ENCODE measurements at regions not wholly inside any gene's neighbourhood (a gene's known extent, or its start where the extent isn't known, plus 50 kb on each side); places are given as distances from the start of the nearest gene placed in this dataset.
A peak's percentile ranks its signal among the peaks of the same experiment; 100 is the strongest.

DNA sequence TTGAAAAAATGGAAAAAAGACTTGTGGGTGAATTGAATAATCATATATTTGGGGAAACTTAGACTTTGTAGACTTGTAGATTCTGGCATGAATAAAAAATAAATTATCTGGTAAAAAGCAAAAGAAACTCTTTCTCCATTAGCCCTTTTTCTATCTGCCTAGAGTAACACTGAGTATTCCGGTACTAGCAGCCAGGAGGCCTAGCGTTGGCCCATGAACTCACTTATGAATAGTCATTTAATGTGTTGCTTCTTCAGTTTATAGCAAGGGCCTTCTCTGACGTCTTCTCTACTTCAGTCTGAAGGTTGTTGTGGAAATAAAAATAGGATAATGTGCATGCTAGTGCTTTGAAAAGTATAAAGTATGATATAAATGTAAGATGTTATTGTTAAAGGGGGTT, 851.2 kb upstream of the NR2F2 start:
- Histone ChIP-seq H3K23ac (ENCODE audit: low read length) (no peak overlapping the region), H3K79me1 (ENCODE audit: low read length) (no peaks in the 10 kb centered on the region), H3K27ac (ENCODE audit: low read depth, low read length) (no peak overlapping the region), H3K36me3 (ENCODE audit: control insufficient read depth, insufficient read depth, low read length) (no peaks in the 10 kb centered on the region), H4K5ac (ENCODE audit: low read length) (no peak overlapping the region), H3K9ac (ENCODE audit: low read length) (no peak overlapping the region), H3K27me3 (ENCODE audit: insufficient read depth, low read length, poor library complexity) (no peaks in the 10 kb centered on the region), H3K4me3 (ENCODE audit: low read length) (no peak overlapping the region), H3K4me2 (ENCODE audit: low read length) (no peak overlapping the region), H2BK120ac (ENCODE audit: low read depth, low read length) (no peak overlapping the region), H2BK5ac (ENCODE audit: low read length) (no peak overlapping the region), H3K4me1 (ENCODE audit: control insufficient read depth, low read depth, low read length) (no peaks in the 10 kb centered on the region), H3K56ac (ENCODE audit: low read length) (no peak overlapping the region), H3K79me2 (ENCODE audit: control insufficient read depth, insufficient read depth, low read length) (no peaks in the 10 kb centered on the region), H3K4ac (ENCODE audit: low read depth, low read length) (no peak overlapping the region), H3K18ac (ENCODE audit: low read length) (no peak overlapping the region), H2AK5ac (ENCODE audit: low read length) (no peak overlapping the region), H2BK15ac (replicated peaks; ENCODE audit: low read depth) (no peak overlapping the region), H4K8ac (ENCODE audit: low read depth, low read length) (no peak overlapping the region)
- no CpG with 5 or more reads among the region's 3 CpGs for WGBS (ENCODE audit: extremely low coverage, insufficient coverage, low lambda C conversion rate)
- DNase-seq: no peak

DNA sequence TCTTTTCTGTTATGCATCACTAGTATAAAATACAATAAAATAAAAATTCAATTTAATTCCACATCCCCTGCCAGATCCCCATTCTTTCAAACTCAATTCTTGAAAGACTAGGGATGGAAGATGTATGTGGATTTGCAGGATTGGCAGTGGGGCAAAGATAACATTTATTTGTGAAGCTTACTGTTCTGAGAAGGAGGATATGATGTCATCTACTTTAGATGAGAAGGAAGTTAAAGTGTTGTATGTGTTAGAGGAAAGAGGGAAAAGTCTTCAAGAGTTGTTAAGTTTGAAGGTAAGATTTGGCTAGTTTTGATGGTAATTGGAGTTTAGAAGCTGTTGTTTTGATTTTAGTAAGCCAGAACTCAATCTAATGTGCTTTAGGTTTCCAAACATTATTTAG, 845.1 kb upstream of the NR2F2 start:
- Histone ChIP-seq H2AK5ac (ENCODE audit: low read length) (no peak overlapping the region), H3K27me3 (ENCODE audit: insufficient read depth, low read length, poor library complexity) (no peaks in the 10 kb centered on the region), H3K23ac (ENCODE audit: low read length) (no peak overlapping the region), H3K18ac (ENCODE audit: low read length) (no peak overlapping the region), H4K8ac (ENCODE audit: low read depth, low read length) (no peak overlapping the region), H3K9ac (ENCODE audit: low read length) (no peak overlapping the region), H3K36me3 (ENCODE audit: control insufficient read depth, insufficient read depth, low read length) (no peaks in the 10 kb centered on the region), H3K79me1 (ENCODE audit: low read length) (no peaks in the 10 kb centered on the region), H2BK5ac (ENCODE audit: low read length) (no peak overlapping the region), H3K4me1 (ENCODE audit: control insufficient read depth, low read depth, low read length) (no peaks in the 10 kb centered on the region), H2BK120ac (ENCODE audit: low read depth, low read length) (no peak overlapping the region), H3K79me2 (ENCODE audit: control insufficient read depth, insufficient read depth, low read length) (no peaks in the 10 kb centered on the region), H3K4me2 (ENCODE audit: low read length) (no peak overlapping the region), H2BK15ac (replicated peaks; ENCODE audit: low read depth) (no peak overlapping the region), H3K56ac (ENCODE audit: low read length) (no peak overlapping the region), H3K4me3 (ENCODE audit: low read length) (no peak overlapping the region), H3K4ac (ENCODE audit: low read depth, low read length) (no peak overlapping the region), H4K5ac (ENCODE audit: low read length) (no peak overlapping the region), H3K27ac (ENCODE audit: low read depth, low read length) (no peak overlapping the region)
- no peak for DNase-seq

GRCh38 chr15:95486224-95486623, 844.3 kb upstream of the NR2F2 start:
- Histone ChIP-seq H3K4ac (ENCODE audit: low read depth, low read length) (no peak overlapping the region), H2BK15ac (replicated peaks; ENCODE audit: low read depth) (no peak overlapping the region), H4K8ac (ENCODE audit: low read depth, low read length) (no peak overlapping the region), H3K56ac (ENCODE audit: low read length) (no peak overlapping the region), H2BK120ac (ENCODE audit: low read depth, low read length) (no peak overlapping the region), H3K9ac (ENCODE audit: low read length) (no peak overlapping the region), H4K5ac (ENCODE audit: low read length) (no peak overlapping the region), H3K36me3 (ENCODE audit: control insufficient read depth, insufficient read depth, low read length) (no peaks in the 10 kb centered on the region), H3K79me1 (ENCODE audit: low read length) (no peaks in the 10 kb centered on the region), H3K18ac (ENCODE audit: low read length) (no peak overlapping the region), H3K4me1 (ENCODE audit: control insufficient read depth, low read depth, low read length) (no peaks in the 10 kb centered on the region), H2AK5ac (ENCODE audit: low read length) (no peak overlapping the region), H3K23ac (ENCODE audit: low read length) (no peak overlapping the region), H2BK5ac (ENCODE audit: low read length) (no peak overlapping the region), H3K27ac (ENCODE audit: low read depth, low read length) (no peak overlapping the region), H3K79me2 (ENCODE audit: control insufficient read depth, insufficient read depth, low read length) (no peaks in the 10 kb centered on the region), H3K4me2 (ENCODE audit: low read length) (no peak overlapping the region), H3K27me3 (ENCODE audit: insufficient read depth, low read length, poor library complexity) (no peaks in the 10 kb centered on the region), H3K4me3 (ENCODE audit: low read length) (no peak overlapping the region)
- WGBS (ENCODE audit: extremely low coverage, insufficient coverage, low lambda C conversion rate): no CpG with 5 or more reads among the region's 5 CpGs
- DNase-seq: no peak

DNA sequence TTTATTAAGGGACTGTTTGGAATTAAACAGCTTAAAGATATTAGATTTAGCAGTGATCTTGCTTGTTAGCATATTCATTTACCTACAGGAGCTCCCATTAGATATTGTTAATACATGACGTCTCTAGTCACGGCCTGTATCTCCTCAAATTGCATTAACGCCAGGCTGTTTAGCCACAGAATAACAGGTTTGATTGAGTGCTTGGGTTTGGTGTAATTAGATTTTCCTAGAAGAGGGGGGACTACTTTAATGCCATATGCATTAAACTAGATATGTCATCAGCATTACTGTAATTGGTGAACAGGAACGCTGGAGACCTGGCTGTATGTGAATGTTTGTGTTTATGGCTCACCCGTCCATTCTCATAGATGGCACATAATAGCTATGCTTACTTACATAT, 841.4 kb upstream of the NR2F2 start:
- Histone ChIP-seq H3K4me2 (ENCODE audit: low read length) (no peak overlapping the region), H3K4ac (ENCODE audit: low read depth, low read length) (no peak overlapping the region), H3K23ac (ENCODE audit: low read length) (no peak overlapping the region), H3K4me1 (ENCODE audit: control insufficient read depth, low read depth, low read length) (no peaks in the 10 kb centered on the region), H2BK15ac (replicated peaks; ENCODE audit: low read depth) (no peak overlapping the region), H2AK5ac (ENCODE audit: low read length) (no peak overlapping the region), H3K36me3 (ENCODE audit: control insufficient read depth, insufficient read depth, low read length) (no peaks in the 10 kb centered on the region), H4K5ac (ENCODE audit: low read length) (no peak overlapping the region), H3K4me3 (ENCODE audit: low read length) (no peak overlapping the region), H3K27ac (ENCODE audit: low read depth, low read length) (no peak overlapping the region), H4K8ac (ENCODE audit: low read depth, low read length) (no peak overlapping the region), H2BK5ac (ENCODE audit: low read length) (no peak overlapping the region), H3K18ac (ENCODE audit: low read length) (no peak overlapping the region), H3K79me2 (ENCODE audit: control insufficient read depth, insufficient read depth, low read length) (no peaks in the 10 kb centered on the region), H2BK120ac (ENCODE audit: low read depth, low read length) (no peak overlapping the region), H3K9ac (ENCODE audit: low read length) (no peak overlapping the region), H3K27me3 (ENCODE audit: insufficient read depth, low read length, poor library complexity) (no peaks in the 10 kb centered on the region), H3K79me1 (ENCODE audit: low read length) (no peaks in the 10 kb centered on the region), H3K56ac (ENCODE audit: low read length) (no peak overlapping the region)
- no CpG with 5 or more reads among the region's 5 CpGs for WGBS (ENCODE audit: extremely low coverage, insufficient coverage, low lambda C conversion rate)
- DNase-seq: no peak

DNA sequence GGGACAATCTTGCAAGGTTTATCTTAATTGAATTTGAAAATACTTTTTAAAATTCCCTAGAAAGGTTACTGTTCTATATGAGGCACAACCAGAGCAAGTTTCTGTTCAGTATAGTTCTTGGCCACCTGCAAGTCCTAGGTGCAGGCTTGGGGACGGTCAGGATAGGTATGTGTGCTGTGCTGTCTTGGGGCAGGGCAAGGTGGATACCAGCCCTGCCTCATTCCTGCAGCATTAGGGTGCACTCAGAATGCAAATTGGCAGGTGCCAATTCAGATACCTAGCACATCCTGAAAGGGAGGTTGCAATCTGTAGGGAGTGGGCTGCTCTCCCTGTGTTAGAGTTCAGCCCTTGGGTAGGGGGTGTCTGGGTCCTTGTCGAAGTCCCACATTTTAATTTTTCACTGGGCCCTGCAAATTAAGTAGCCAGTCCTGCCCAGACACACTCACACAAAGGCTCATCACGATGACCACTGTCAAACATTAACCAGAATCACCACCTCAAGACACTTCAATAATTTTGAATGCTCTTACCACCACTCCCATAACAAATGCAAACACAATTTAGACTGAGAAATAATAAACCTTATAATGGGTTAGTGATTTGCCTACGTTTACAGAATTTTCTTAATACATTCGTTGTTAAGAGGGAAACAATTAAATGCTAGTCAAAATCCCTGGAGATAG, 838.0 kb upstream of the NR2F2 start:
- Histone ChIP-seq H3K79me1 (ENCODE audit: low read length) (no peaks in the 10 kb centered on the region), H4K5ac (ENCODE audit: low read length) (no peak overlapping the region), H4K8ac (ENCODE audit: low read depth, low read length) (no peak overlapping the region), H3K4me1 (ENCODE audit: control insufficient read depth, low read depth, low read length) (no peaks in the 10 kb centered on the region), H3K23ac (ENCODE audit: low read length) (no peak overlapping the region), H3K4me3 (ENCODE audit: low read length) (no peak overlapping the region), H3K56ac (ENCODE audit: low read length) (no peak overlapping the region), H3K4ac (ENCODE audit: low read depth, low read length) (no peak overlapping the region), H3K79me2 (ENCODE audit: control insufficient read depth, insufficient read depth, low read length) (no peaks in the 10 kb centered on the region), H3K18ac (ENCODE audit: low read length) (no peak overlapping the region), H3K4me2 (ENCODE audit: low read length) (no peak overlapping the region), H2AK5ac (ENCODE audit: low read length) (no peak overlapping the region), H3K36me3 (ENCODE audit: control insufficient read depth, insufficient read depth, low read length) (no peaks in the 10 kb centered on the region), H3K27ac (ENCODE audit: low read depth, low read length) (no peak overlapping the region), H3K27me3 (ENCODE audit: insufficient read depth, low read length, poor library complexity) (no peaks in the 10 kb centered on the region), H2BK15ac (replicated peaks; ENCODE audit: low read depth) (no peak overlapping the region), H2BK5ac (ENCODE audit: low read length) (no peak overlapping the region), H2BK120ac (ENCODE audit: low read depth, low read length) (no peak overlapping the region), H3K9ac (ENCODE audit: low read length) (no peak overlapping the region)
- peak; percentile 6 for DNase-seq
- no CpG with 5 or more reads among the region's 5 CpGs for WGBS (ENCODE audit: extremely low coverage, insufficient coverage, low lambda C conversion rate)

GRCh38 chr15:95494971-95495541, 835.4 kb upstream of the NR2F2 start:
- H3K27me3 ChIP-seq (ENCODE audit: insufficient read depth, low read length, poor library complexity): no peaks in the 10 kb centered on the region
- H3K23ac ChIP-seq (ENCODE audit: low read length): no peak overlapping the region
- no peaks in the 10 kb centered on the region for H3K79me2 ChIP-seq (ENCODE audit: control insufficient read depth, insufficient read depth, low read length)
- H3K4me3 ChIP-seq (ENCODE audit: low read length): no peak overlapping the region
- H3K36me3 ChIP-seq (ENCODE audit: control insufficient read depth, insufficient read depth, low read length): no peaks in the 10 kb centered on the region
- no peak overlapping the region for H3K27ac ChIP-seq (ENCODE audit: low read depth, low read length)
- H2AK5ac ChIP-seq (ENCODE audit: low read length): no peak overlapping the region
- H3K56ac ChIP-seq (ENCODE audit: low read length): no peak overlapping the region
- no peak overlapping the region for H3K18ac ChIP-seq (ENCODE audit: low read length)
- H4K8ac ChIP-seq (ENCODE audit: low read depth, low read length): no peak overlapping the region
- no CpG with 5 or more reads among the region's 19 CpGs for WGBS (ENCODE audit: extremely low coverage, insufficient coverage, low lambda C conversion rate)
- no peaks in the 10 kb centered on the region for H3K79me1 ChIP-seq (ENCODE audit: low read length)
- no peak overlapping the region for H2BK5ac ChIP-seq (ENCODE audit: low read length)
- DNase-seq: no peak
- H3K9ac ChIP-seq (ENCODE audit: low read length): no peak overlapping the region
- H2BK120ac ChIP-seq (ENCODE audit: low read depth, low read length): no peak overlapping the region
- no peak overlapping the region for H3K4ac ChIP-seq (ENCODE audit: low read depth, low read length)
- no peak overlapping the region for H2BK15ac ChIP-seq (replicated peaks; ENCODE audit: low read depth)
- H3K4me2 ChIP-seq (ENCODE audit: low read length): no peak overlapping the region
- H3K4me1 ChIP-seq (ENCODE audit: control insufficient read depth, low read depth, low read length): no peaks in the 10 kb centered on the region
- H4K5ac ChIP-seq (ENCODE audit: low read length): no peak overlapping the region
